ENCODE measurements at regions not wholly inside any gene's neighbourhood (a gene's known extent, or its start where the extent isn't known, plus 50 kb on each side); places are given as distances from the start of the nearest gene placed in this dataset.

DNA sequence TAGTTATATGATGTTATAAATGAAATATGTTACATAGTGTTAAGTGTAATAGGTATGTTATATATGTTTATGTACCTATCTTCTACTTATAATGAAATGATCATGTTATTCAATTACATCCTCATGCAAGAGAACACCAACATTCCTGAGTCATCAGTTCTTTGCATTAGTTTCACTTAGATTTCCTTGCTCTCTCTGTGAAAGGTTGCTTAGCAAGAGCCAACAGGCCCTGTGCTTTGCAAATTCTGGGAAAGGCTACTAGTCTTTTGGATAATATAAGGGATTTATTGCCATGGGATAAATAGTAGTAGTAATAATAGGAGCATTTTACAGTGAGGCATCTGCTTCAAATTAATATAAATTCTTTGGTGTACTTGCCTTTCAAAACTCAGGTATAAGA lies 274.8 kb downstream of the SP3 start:
- Histone ChIP-seq H3K9me3 (ENCODE audit: control insufficient read depth, low read length) (no peaks in the 10 kb centered on the region), H3K27ac (ENCODE audit: low read depth, low read length, severe bottlenecking) (no peak overlapping the region), H3K4me1 (ENCODE audit: control insufficient read depth, insufficient read depth, low read length, poor library complexity, severe bottlenecking) (peaks cover 4% of the 10 kb centered on the region), H3K36me3 (ENCODE audit: control insufficient read depth, insufficient read depth, low read length) (no peaks in the 10 kb centered on the region), H3K4me3 (ENCODE audit: extremely low read depth, insufficient read depth, low read length, poor library complexity, severe bottlenecking) (no peak overlapping the region)

DNA sequence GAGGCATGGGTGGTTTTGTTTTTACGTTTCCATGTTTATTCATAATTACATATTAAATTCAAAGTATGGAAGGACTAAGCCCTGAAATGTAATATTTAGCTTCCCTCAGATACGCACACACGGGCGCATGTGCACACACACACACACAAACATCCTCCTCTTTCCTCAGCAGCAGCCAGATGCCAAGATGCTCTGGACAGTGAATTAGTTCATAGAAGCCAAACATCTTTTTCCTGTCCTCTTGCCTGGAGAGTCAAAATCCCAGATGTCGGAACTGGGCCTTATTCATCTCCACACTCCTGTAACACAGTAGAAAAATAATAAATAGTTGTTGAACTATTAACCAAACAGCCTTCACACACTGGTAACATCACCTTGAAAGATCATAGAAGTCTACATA lies 273.1 kb downstream of the SP3 start:
- no peaks in the 10 kb centered on the region for H3K36me3 ChIP-seq (ENCODE audit: control insufficient read depth, insufficient read depth, low read length)
- H3K4me3 ChIP-seq (ENCODE audit: extremely low read depth, insufficient read depth, low read length, poor library complexity, severe bottlenecking), result no peak overlapping the region
- no peaks in the 10 kb centered on the region for H3K9me3 ChIP-seq (ENCODE audit: control insufficient read depth, low read length)
- H3K4me1 ChIP-seq (ENCODE audit: control insufficient read depth, insufficient read depth, low read length, poor library complexity, severe bottlenecking), result peaks cover 4% of the 10 kb centered on the region
- H3K27ac ChIP-seq (ENCODE audit: low read depth, low read length, severe bottlenecking), result no peak overlapping the region
- WGBS, 2 experiments (ENCODE audit: insufficient coverage in 2 of 2), result 91 to 100% methylated on average over 3 of the region's 5 CpGs

DNA sequence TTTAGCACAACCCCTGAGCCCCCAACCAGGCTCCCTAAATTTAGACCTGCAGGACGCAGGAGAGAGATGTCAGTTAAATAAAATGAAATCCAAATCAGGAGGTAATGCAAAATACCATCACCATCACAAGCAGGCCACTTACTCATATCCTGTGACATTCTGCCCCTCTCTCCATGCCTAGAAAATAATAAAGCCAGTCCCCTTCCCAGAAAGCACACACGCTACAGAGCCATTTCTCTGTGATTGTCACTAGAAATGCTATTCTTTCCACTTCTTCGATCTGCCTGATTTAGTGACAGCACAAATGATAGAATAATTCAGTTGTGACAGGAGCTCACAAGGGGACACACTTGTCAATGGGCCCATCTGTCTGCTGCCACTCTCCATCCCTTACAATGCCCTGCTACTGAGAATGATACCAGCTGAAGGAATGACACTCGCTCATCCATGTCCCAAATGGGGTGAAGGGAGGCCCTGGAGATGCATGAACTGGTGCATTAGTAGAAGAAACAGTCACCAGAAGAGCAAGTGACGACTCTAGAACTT lies 272.1 kb downstream of the SP3 start:
- Histone ChIP-seq H3K9me3 (ENCODE audit: control insufficient read depth, low read length) (no peaks in the 10 kb centered on the region), H3K4me1 (ENCODE audit: control insufficient read depth, insufficient read depth, low read length, poor library complexity, severe bottlenecking) (peaks cover 4% of the 10 kb centered on the region), H3K27ac (ENCODE audit: low read depth, low read length, severe bottlenecking) (no peak overlapping the region), H3K4me3 (ENCODE audit: extremely low read depth, insufficient read depth, low read length, poor library complexity, severe bottlenecking) (no peak overlapping the region), H3K36me3 (ENCODE audit: control insufficient read depth, insufficient read depth, low read length) (no peaks in the 10 kb centered on the region)
- 90 to 100% methylated on average over 2 to 3 of the region's 5 CpGs for WGBS, 2 experiments (ENCODE audit: insufficient coverage in 2 of 2)

DNA sequence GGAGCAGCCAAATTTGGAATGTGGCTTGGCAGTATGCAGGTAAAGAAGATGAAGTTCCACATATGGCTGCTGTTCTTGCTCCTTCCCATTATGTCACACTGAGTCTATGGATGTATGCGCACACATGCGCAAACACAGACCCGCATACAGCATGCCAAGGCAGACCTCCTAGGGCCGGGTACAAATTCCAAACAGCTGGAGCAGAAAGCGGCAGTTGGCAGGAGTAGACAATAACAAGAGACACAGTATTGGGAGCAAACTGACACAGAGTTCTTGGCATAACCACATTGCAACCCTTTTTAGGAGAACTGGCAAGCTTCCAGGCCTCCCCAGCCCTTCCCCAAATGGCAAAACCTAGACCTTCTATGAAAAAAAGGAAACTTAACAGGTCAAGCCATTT lies 268.9 kb downstream of the SP3 start:
- H3K9me3 ChIP-seq (ENCODE audit: control insufficient read depth, low read length), result no peaks in the 10 kb centered on the region
- H3K27ac ChIP-seq (ENCODE audit: low read depth, low read length, severe bottlenecking), result no peak overlapping the region
- no peaks in the 10 kb centered on the region for H3K36me3 ChIP-seq (ENCODE audit: control insufficient read depth, insufficient read depth, low read length)
- peaks cover 4% of the 10 kb centered on the region for H3K4me1 ChIP-seq (ENCODE audit: control insufficient read depth, insufficient read depth, low read length, poor library complexity, severe bottlenecking)
- WGBS, 2 experiments (ENCODE audit: insufficient coverage in 2 of 2), result 94 to 98% methylated on average over 5 of the region's 5 CpGs
- H3K4me3 ChIP-seq (ENCODE audit: extremely low read depth, insufficient read depth, low read length, poor library complexity, severe bottlenecking), result no peak overlapping the region

DNA sequence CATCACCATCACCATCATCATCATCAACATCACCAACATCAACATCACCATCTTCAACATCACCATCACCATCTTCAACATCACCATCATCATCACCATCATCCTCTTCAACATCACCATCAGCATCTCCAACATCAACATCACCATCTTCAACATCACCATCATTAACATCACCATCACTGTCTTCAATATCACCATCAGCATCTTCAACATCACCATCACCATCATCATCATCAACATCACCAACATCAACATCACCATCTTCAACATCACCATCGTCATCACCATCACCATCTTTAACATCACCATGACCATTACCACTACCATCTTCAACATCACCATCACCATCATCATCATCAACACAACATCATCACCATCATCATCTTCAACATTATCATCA lies 267.2 kb downstream of the SP3 start:
- Histone ChIP-seq H3K4me3 (ENCODE audit: extremely low read depth, insufficient read depth, low read length, poor library complexity, severe bottlenecking) (no peak overlapping the region), H3K9me3 (ENCODE audit: control insufficient read depth, low read length) (no peaks in the 10 kb centered on the region), H3K36me3 (ENCODE audit: control insufficient read depth, insufficient read depth, low read length) (no peaks in the 10 kb centered on the region), H3K27ac (ENCODE audit: low read depth, low read length, severe bottlenecking) (no peak overlapping the region), H3K4me1 (ENCODE audit: control insufficient read depth, insufficient read depth, low read length, poor library complexity, severe bottlenecking) (peaks cover 4% of the 10 kb centered on the region)
- WGBS, 2 experiments (ENCODE audit: insufficient coverage in 2 of 2), result 75 to 81% methylated on average over 1 of the region's 1 CpG

DNA sequence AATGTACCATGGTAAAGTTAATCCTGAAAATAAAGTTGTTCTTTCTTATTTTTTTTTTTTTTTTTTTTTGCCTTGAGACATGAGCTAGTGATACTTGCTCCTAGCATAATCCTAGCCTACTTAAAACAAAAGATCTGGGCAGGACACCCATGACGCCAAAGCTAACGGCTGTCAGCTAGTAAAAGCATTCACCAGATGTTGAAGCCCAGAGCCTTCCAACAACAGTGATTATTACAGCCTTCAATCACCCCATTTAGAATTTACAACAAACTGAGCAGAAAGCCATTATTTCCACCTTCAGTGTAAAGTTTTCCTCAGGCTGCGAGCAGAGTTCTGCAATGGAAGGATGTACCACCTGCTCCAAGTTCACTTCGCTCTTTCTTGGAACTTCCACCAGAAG lies 259.5 kb downstream of the SP3 start:
- Histone ChIP-seq H3K36me3 (ENCODE audit: control insufficient read depth, insufficient read depth, low read length) (no peaks in the 10 kb centered on the region), H3K27ac (ENCODE audit: low read depth, low read length, severe bottlenecking) (no peak overlapping the region), H3K4me3 (ENCODE audit: extremely low read depth, insufficient read depth, low read length, poor library complexity, severe bottlenecking) (no peak overlapping the region), H3K4me1 (ENCODE audit: control insufficient read depth, insufficient read depth, low read length, poor library complexity, severe bottlenecking) (no peaks in the 10 kb centered on the region), H3K9me3 (ENCODE audit: control insufficient read depth, low read length) (no peaks in the 10 kb centered on the region)
- 83 to 87% methylated on average over 1 to 3 of the region's 4 CpGs for WGBS, 2 experiments (ENCODE audit: insufficient coverage in 2 of 2)

DNA sequence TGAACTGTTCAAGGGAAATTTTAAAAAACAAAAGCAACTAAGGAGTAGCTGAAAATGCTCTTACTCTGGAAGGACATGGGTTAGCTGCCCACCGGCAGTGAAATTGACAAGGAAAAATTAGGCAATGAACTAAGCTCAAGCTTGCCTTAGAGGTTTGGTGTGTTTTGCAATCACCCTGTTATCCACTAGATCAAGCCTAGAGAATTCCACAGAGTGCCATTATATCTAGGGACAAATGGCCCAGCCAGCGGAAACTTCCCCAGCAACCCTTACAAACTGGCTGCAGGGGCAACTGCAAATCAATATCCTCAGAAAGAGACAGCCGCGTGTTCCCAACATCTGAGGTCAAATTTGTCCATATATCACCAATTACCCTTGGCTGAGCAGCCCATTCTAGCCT lies 258.2 kb downstream of the SP3 start:
- Histone ChIP-seq H3K9me3 (ENCODE audit: control insufficient read depth, low read length) (no peaks in the 10 kb centered on the region), H3K4me3 (ENCODE audit: extremely low read depth, insufficient read depth, low read length, poor library complexity, severe bottlenecking) (no peak overlapping the region), H3K27ac (ENCODE audit: low read depth, low read length, severe bottlenecking) (no peak overlapping the region), H3K4me1 (ENCODE audit: control insufficient read depth, insufficient read depth, low read length, poor library complexity, severe bottlenecking) (no peaks in the 10 kb centered on the region), H3K36me3 (ENCODE audit: control insufficient read depth, insufficient read depth, low read length) (no peaks in the 10 kb centered on the region)
- WGBS, 2 experiments (ENCODE audit: insufficient coverage in 2 of 2), result 95 to 100% methylated on average over 1 to 4 of the region's 4 CpGs

DNA sequence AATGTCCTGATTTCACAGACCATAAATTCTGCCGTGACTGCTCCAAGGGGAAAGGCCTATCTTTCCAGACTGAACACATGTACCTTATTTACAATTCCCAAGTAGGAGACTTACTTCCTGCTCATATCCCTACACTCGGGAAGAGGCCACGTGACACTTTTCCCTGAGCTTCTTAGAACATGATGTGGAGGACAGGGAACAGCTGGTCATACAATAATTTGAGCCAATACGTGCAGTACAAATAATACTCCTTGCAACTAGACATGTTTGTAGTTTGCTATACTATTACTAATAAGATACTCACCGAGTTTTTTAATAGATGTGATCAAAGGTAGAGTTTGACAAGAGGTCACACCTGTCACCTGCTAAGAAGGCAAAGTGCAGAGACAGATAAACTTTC lies 256.4 kb downstream of the SP3 start:
- no peaks in the 10 kb centered on the region for H3K4me1 ChIP-seq (ENCODE audit: control insufficient read depth, insufficient read depth, low read length, poor library complexity, severe bottlenecking)
- H3K36me3 ChIP-seq (ENCODE audit: control insufficient read depth, insufficient read depth, low read length), result no peaks in the 10 kb centered on the region
- H3K9me3 ChIP-seq (ENCODE audit: control insufficient read depth, low read length), result no peaks in the 10 kb centered on the region
- no peak overlapping the region for H3K27ac ChIP-seq (ENCODE audit: low read depth, low read length, severe bottlenecking)
- 84 to 85% methylated on average over 2 of the region's 5 CpGs for WGBS, 2 experiments (ENCODE audit: insufficient coverage in 2 of 2)
- H3K4me3 ChIP-seq (ENCODE audit: extremely low read depth, insufficient read depth, low read length, poor library complexity, severe bottlenecking), result no peak overlapping the region

DNA sequence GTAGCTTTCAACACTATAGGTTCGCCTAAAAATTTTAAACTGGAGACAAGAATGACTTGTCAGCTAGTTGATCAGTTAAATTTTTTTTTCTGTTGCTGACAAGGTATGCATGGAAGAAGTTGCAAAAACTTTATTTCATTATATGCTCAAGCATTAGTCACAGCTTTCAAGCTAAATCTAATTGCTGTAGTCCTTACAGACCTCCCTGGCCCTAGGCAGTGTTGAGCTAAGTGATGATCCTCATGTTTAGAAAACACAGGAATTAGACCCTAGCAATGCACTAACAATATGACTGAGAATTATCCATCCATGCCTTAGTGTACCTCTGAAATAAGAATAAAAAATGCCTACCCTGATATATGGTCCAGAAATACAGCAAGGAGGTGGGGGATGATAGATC lies 253.4 kb downstream of the SP3 start:
- Histone ChIP-seq H3K9me3 (ENCODE audit: control insufficient read depth, low read length) (no peaks in the 10 kb centered on the region), H3K4me1 (ENCODE audit: control insufficient read depth, insufficient read depth, low read length, poor library complexity, severe bottlenecking) (no peaks in the 10 kb centered on the region), H3K4me3 (ENCODE audit: extremely low read depth, insufficient read depth, low read length, poor library complexity, severe bottlenecking) (no peak overlapping the region), H3K36me3 (ENCODE audit: control insufficient read depth, insufficient read depth, low read length) (no peaks in the 10 kb centered on the region), H3K27ac (ENCODE audit: low read depth, low read length, severe bottlenecking) (no peak overlapping the region)
- no CpG with 5 or more reads among the region's 1 CpG for WGBS, 2 experiments (ENCODE audit: insufficient coverage in 2 of 2)

DNA sequence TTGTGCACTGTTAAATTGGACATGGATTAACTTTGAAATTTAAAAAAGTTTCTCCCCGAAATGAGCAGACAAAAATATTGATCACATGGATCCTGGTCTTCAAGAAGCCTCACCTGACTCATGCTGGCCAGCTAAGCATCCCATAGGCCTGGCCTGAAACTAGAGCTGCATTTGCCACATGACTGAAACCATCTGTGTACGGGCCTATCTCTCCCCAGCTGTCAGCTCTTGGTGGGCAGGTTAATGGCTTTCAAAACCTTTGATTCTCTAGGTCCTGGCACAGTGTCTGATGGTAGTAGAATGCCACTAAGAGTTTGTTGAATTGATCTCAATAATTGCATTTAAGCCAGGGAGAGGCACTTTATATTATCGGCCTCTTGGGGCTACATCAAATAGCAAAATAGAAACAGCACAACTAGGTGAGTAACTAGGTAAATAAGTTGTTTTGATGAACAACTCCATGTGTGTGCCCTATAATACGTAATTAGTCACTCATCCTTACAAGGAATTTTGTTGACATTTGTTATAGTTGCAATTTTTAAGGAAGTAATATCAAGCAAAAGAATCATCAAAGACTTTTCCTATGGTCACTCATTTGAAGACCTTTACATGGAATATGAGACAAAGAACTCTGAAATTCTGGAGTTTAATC lies 251.1 kb downstream of the SP3 start:
- 92 to 93% methylated on average over 2 of the region's 4 CpGs for WGBS, 2 experiments (ENCODE audit: insufficient coverage in 2 of 2)
- H3K4me1 ChIP-seq (ENCODE audit: control insufficient read depth, insufficient read depth, low read length, poor library complexity, severe bottlenecking), result no peaks in the 10 kb centered on the region
- no peaks in the 10 kb centered on the region for H3K9me3 ChIP-seq (ENCODE audit: control insufficient read depth, low read length)
- H3K36me3 ChIP-seq (ENCODE audit: control insufficient read depth, insufficient read depth, low read length), result no peaks in the 10 kb centered on the region
- no peak overlapping the region for H3K27ac ChIP-seq (ENCODE audit: low read depth, low read length, severe bottlenecking)
- H3K4me3 ChIP-seq (ENCODE audit: extremely low read depth, insufficient read depth, low read length, poor library complexity, severe bottlenecking), result no peak overlapping the region

DNA sequence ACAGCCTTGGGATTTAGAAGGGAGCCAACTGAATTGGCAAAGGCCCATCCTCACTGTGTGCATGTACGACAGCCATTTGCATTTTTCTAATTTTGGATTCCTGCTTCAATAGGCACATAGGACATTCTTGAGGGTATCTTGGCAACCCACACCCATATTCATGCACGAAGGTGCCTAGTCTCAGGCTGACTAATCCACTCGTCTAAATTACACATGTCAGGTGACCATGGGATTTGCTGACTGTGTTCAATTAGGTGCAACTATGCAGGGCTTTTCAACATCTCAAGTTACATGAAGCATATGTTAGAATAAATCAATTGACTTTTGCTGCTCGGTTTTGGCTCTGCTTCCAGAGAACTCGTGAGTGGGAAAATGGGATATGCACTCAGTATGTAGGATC lies 249.7 kb downstream of the SP3 start:
- no peak overlapping the region for H3K27ac ChIP-seq (ENCODE audit: low read depth, low read length, severe bottlenecking)
- no peaks in the 10 kb centered on the region for H3K36me3 ChIP-seq (ENCODE audit: control insufficient read depth, insufficient read depth, low read length)
- no peak overlapping the region for H3K4me3 ChIP-seq (ENCODE audit: extremely low read depth, insufficient read depth, low read length, poor library complexity, severe bottlenecking)
- H3K4me1 ChIP-seq (ENCODE audit: control insufficient read depth, insufficient read depth, low read length, poor library complexity, severe bottlenecking), result no peaks in the 10 kb centered on the region
- WGBS, 2 experiments (ENCODE audit: insufficient coverage in 2 of 2), result 87 to 90% methylated on average over 4 to 5 of the region's 5 CpGs
- H3K9me3 ChIP-seq (ENCODE audit: control insufficient read depth, low read length), result no peaks in the 10 kb centered on the region
